ENCODE measurements at regions not wholly inside any gene's neighbourhood (a gene's known extent, or its start where the extent isn't known, plus 50 kb on each side); places are given as distances from the start of the nearest gene placed in this dataset.

DNA sequence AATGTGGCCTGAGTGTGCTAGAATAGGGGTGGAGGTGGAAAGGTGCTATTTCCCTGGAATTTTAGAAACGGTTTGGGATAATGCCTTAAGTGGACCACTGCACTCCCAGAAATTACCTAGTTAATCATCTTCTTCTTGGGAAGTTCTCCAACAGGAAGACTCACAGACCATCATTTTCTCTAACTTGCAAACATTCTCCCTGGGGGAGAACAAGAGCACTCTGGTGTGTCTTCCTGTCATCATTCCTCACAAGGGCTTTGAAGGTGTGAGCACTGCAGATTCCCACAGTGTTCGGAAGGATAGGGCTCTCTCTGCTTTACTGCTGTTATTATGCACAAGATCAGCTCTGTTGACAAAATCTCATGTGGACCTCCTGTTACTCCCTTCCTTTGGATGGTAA is 54.9 kb upstream of the TSPAN2 start:
- DNase-seq (ENCODE audit: low read depth in 1 of 2, low spot score in 2 of 2) (no peak), FAIRE-seq (no peak)
- H3K4ac ChIP-seq (replicated peaks; ENCODE audit: insufficient read length, low read depth, low read length): no peak overlapping the region
- no peak overlapping the region for H2AK5ac ChIP-seq (ENCODE audit: low read depth, low read length)
- H3K27ac ChIP-seq (ENCODE audit: low read depth, low read length): no peak overlapping the region
- H3K4me1 ChIP-seq (replicated peaks in 1 of 4; ENCODE audit: control insufficient read depth in 3 of 4, insufficient read depth in 4 of 4, low read length in 3 of 4): peaks cover 0 to under 1% (median 0%) of the 10 kb centered on the region in 4 experiments; a peak in 1 of 7 replicates
- no peak overlapping the region for H2BK20ac ChIP-seq (ENCODE audit: low read length)
- TF ChIP-seq SUZ12 (IDR thresholded peaks at IDR 0.05; ENCODE audit: low read length): no peak
- no peak overlapping the region for H2BK120ac ChIP-seq (replicated peaks; ENCODE audit: low read depth, low read length)
- no peak overlapping the region for H4K8ac ChIP-seq (ENCODE audit: extremely low read depth, insufficient read depth, low read length)
- 0 out of 2 replicates have a peak overlapping the region, but pooled peaks have one; percentile 74 for H2BK15ac ChIP-seq (ENCODE audit: low read length)
- no peak overlapping the region for H2AFZ ChIP-seq (ENCODE audit: low read length)
- H3K23me2 ChIP-seq (ENCODE audit: low read depth, low read length): no peaks in the 10 kb centered on the region
- H3K18ac ChIP-seq (ENCODE audit: extremely low read depth, low read length): no peak overlapping the region
- H2BK12ac ChIP-seq (ENCODE audit: low read depth, low read length): no peak overlapping the region
- no peaks in the 10 kb centered on the region for H4K20me1 ChIP-seq (replicated peaks in 1 of 2; ENCODE audit: control insufficient read depth in 1 of 2, insufficient read depth in 2 of 2, low read length in 2 of 2)
- no peak overlapping the region for H4K5ac ChIP-seq (ENCODE audit: insufficient read length, low read depth, low read length)
- WGBS, 2 experiments (ENCODE audit: extremely low coverage in 1 of 2, insufficient coverage in 1 of 2, insufficient read length in 1 of 2, insufficient replicate concordance in 2 of 2, low coverage in 1 of 2, low lambda C conversion rate in 2 of 2, missing lambda C conversion rate in 1 of 2): 86% methylated on average over 2 of the region's 2 CpGs; no CpG with 5 or more reads in 1 of the 2 experiments
- no peaks in the 10 kb centered on the region for H3K79me2 ChIP-seq (ENCODE audit: control insufficient read depth in 1 of 2, insufficient read depth in 2 of 2, low read length in 2 of 2)
- no peak overlapping the region for H3K4me3 ChIP-seq (ENCODE audit: extremely low read depth in 1 of 4, insufficient read depth in 2 of 4, low read depth in 3 of 4, low read length in 4 of 4)
- no peaks in the 10 kb centered on the region for H3K36me3 ChIP-seq (ENCODE audit: control insufficient read depth in 2 of 4, insufficient read depth in 4 of 4, low read length in 3 of 4)
- H3K27me3 ChIP-seq (replicated peaks in 1 of 4; ENCODE audit: control insufficient read depth in 3 of 4, extremely low read depth in 1 of 4, insufficient read depth in 3 of 4, low read length in 3 of 4): no peaks in the 10 kb centered on the region
- H3K56ac ChIP-seq (replicated peaks; ENCODE audit: insufficient read length, low read depth, low read length): no peak overlapping the region
- no peak overlapping the region for H3K4me2 ChIP-seq (ENCODE audit: insufficient read depth in 1 of 2, low read depth in 2 of 2, low read length in 2 of 2)
- ChIA-PET POLR2A (ENCODE audit: partially characterized antibody) (no interaction called here), CTCF (ENCODE audit: partially characterized antibody) (interaction anchor here (0.6 to 1.2 kb wide), 3 partner anchors 39 to 382 kb away, joined by 3 to 4 read pairs (median 4); no protein-coding TSS in a partner anchor)
- no peak overlapping the region for H3K14ac ChIP-seq (ENCODE audit: insufficient read length)
- H3K23ac ChIP-seq (ENCODE audit: insufficient read length): no peak overlapping the region
- no peak overlapping the region for H2BK5ac ChIP-seq (ENCODE audit: low read depth, low read length)
- no peak overlapping the region for H3K9ac ChIP-seq (replicated peaks in 1 of 4; ENCODE audit: extremely low read depth in 1 of 4, low read depth in 3 of 4, low read length in 3 of 4)
- H4K91ac ChIP-seq (replicated peaks; ENCODE audit: insufficient read length, low read length): no peak overlapping the region
- H3K79me1 ChIP-seq (ENCODE audit: low read depth, low read length): no peaks in the 10 kb centered on the region
- H3K9me3 ChIP-seq (ENCODE audit: insufficient read depth in 2 of 2, low read depth in 1 of 2, low read length in 1 of 2): no peaks in the 10 kb centered on the region

Measured in H1 (cell line).